Sciatic nerve (tissue), 2 donors: ENCODE measurements at regions not wholly inside any gene's neighbourhood (a gene's known extent, or its start where the extent isn't known, plus 50 kb on each side); places are given as distances from the start of the nearest gene placed in this dataset.

Experiments
- ATAC-seq: fragments of 200-7000 bp; cut with Tn5 transposase; one replicate; pipeline ENCODE4 v1.9.1; 2020; ENCODE audit warnings: mild to moderate bottlenecking, moderate library complexity
- DNase-seq: peaks from one replicate; pipeline ENCODE4 v3.0.0-alpha.2; 2020; ENCODE audit warnings: low spot score
- intact Hi-C: fragments of 100-400 bp; cut with DNase I; formaldehyde crosslinking; loops from one replicate; pipeline ENCODE4 v1.14.2; 2022
- donor health status: DM: no; HTN: no; CAD: no.
- donor health status: DM: no; HTN: no; CAD: no.

DNA sequence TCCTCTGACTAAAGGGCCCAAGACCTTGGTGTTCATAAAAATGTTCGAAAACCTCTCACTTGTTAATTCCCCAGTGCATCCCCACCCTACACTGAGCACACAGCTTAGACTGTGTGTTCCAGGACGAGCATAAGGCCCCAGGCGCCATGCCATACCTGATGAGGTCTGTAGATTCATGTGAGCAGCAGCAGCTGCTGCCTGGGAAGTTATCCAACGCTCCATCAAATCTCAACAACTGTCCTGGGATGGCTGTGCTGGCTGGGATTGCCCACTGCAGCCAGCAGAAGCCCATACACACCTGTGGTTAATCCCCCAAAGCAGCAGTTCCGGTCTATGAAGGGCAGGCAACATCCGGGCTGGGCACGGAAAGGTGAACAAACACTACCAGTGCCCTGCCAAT is 391.2 kb downstream of the IL20RB start:
- no peak for ATAC-seq
- DNase-seq: no peak

DNA sequence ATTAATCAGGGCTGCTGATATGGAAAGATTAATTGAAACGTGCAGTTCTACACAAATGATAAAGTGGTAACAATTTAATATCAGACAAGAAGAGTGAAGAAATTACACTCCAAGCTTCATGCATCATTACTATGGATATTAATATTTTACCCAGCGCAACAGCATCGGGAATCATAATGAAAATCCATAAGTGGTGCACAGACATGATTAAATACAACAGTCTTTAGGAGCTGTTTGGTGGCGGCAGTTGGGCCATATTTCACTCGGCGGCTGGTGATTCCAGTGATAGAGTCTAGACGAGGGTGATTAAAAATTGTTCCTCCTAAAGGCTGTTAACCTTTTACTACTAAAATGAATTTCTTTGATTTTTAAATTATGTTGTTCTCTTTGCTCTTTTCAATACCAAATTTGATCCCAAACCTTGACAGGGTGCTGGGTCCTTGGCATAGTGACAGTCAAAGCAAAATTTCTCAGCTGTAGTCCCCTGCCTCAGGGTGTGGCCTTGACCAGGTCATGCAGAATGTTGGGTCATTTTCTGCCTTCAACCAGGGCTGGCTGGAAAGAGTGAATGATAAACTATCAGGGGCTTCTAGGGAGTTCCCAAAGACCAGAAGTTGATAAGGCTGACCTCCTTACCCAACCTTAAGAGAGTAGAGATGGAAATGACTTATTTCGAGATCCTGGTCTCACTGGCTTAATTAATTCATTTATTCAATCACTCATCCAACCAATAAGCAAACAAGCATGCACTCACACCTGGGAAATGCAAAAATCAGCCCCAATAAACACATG is 392.0 kb downstream of the IL20RB start:
- intact Hi-C loops: no loop called here
- DNase-seq: no peak
- no peak for ATAC-seq

More for the DNA sequence above, 391.2 kb downstream of the IL20RB start:
- intact Hi-C loops: no loop called here

DNA sequence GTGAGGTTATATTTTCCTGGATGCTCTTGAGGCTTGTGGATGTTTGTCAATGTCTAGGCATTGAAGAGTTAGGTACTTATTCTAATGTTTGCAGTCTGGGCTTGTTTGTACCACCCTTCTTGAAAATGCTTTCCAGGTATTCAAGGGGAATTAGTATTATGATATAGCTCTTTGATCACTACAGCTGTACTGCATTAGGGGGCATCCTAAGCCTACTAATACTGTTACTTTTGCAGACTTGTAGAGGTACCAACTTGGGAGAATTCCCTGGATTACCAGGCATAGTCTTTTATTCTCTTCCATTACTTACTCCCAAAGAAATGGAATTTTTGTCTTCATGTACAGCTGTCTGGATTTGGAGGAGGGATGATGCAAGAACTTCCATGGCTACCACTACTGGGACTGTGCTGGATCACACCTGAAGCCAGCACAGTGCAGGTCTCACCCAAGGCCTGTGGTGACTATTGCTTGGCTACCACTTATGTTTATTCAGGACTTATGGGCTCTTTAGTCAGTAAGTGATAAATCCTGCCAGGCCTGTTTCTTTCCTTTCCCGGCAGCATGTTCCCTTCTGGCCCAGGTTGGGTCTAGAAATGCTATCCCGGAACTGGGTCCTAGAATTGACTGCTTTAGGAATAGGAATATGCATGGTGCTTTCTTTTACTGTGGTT is 402.9 kb downstream of the IL20RB start:
- DNase-seq (no peak), ATAC-seq (no peak)
- intact Hi-C loops: no loop called here

DNA sequence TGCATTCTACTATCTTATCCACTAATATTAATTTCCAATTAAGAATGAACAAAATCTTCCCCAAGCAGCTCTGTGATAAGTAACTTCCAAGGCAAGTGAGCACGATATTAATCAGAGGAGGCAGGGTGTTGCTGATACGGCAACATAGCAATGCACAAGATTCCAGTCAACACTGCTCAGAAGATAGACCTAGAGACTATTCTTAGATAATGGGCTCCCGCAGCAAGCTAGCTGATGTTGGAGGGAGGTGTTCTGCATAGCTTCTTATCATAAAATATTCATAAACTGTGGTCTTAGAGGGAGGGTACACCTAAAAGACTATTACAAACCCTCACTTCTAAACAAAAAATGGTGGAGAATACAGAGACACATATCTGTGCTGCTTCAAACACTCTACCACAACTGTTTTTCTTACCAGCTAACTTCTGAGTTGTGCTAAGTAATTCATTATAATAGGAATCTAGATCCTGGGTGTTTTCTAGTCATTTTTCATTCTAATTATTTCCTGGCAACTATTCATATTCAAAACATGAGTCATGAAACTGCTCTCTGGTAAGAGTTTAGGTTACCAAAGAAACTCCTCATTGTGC is 382.0 kb upstream of the SOX14 start:
- no peak for DNase-seq
- intact Hi-C loops: no loop called here
- no peak for ATAC-seq

DNA sequence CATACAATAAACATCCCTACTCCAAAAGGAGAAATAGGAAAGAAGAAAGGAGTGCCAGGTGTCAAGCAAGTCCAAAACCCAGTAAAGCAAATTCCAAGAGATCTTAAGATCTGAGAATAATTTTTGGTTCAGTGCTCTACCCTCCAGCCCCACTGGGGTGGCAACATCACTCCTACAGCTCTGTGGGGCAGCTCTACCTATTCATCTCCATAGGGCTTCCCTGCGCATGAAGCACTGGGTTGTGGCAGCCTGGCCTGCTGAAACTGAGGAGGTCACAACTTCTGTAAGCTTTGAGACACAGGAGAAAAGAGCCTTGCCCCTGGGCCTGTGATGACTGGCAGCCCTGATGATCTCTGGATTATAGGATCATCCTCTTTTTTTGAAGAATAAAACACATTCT is 378.2 kb upstream of the SOX14 start:
- ATAC-seq: no peak
- DNase-seq: no peak
- intact Hi-C loops: no loop called here

DNA sequence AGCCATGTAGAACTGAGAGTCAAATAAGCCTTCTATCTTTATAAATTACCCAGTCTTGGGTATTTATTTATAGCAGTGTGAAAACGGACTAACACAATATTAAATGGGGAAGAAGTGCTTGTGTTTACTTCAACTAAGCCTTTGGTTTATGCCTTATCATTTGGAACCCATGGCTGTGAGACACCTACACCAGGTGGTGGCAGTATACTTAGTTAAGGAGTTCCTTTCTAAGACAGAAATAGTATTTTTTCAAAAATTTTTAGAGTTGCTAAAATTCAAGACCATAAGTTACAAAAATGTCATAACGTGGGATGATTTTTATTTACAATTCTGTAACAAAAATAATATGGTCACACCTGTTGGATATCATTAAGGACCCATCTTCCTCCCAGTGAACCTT is 354.5 kb upstream of the SOX14 start:
- no peak for ATAC-seq
- no peak for DNase-seq
- intact Hi-C loops: no loop called here

DNA sequence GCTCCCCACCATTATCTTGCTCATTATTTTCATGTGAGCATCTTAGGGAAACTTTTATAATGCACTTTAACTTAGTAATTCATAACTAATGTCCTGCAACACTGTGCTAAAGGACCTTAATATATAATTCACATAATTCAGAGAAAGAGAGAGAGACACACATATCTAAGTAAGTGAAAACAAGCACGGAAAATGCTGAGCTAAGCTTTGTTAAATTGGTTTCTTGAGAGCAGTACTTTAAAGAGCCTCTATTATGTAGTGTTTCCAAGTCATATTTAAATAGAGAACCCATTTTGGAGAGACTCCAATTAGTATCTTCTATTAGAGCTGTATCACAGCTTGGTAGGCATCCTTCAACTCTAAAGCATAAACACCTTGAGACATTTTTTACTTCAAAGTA is 354.1 kb upstream of the SOX14 start:
- intact Hi-C loops: no loop called here
- DNase-seq (no peak), ATAC-seq (no peak)

DNA sequence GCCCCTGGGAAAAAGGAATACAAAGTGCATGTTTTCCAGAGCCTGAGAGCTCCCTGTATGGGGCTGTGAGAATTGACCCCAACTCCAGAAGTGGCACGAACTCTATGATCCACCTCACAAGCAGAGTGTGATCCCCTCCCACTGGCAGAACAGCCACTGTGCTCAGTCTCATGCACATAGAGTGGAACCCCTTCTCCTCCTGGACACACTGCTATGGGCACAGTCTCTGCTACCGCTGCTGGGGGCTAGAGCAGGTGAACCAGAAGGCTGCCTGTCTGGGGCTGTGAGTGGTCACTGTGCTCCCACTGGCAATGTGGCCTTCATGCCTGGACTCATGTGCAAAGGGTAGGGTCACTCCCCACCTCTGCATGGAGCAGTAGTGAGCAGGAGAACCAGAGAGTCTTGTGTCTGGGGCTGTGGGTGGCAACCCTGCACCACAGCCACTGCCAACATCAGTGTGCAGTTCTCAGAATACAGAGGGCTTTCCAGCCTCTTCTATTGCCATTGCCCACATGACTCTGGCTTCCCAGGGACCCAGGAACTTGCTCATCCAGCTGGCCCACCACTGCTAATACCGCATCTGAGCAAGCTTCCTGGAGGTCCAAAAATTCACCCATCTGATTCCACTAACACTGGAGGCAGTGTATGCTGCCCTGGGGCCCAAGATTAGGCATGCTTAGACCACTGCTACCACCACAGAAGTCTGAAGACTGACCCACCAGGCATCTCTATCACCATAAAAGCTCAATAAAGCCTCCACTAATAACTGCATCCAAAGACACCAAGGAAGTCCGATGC is 343.7 kb upstream of the SOX14 start:
- DNase-seq: no peak
- ATAC-seq: no peak
- intact Hi-C loops: no loop called here

DNA sequence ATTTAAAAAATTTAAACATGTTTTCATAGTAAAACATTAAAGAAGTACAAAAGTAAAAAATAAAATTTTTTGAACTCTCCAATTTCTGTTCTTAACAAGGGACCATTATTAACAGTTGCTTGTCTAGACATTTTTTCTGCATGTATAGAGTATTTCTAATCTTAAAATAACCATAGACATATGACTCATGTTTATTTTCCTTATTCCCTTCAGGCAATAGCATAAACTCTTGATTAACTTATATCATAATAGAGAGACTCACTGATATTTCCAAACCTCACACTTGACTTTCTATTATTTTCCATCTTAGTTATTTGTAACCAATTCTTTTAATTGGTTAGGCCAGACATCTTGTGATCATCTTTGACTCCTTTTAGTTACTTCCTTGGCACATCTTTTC is 325.6 kb upstream of the SOX14 start:
- no peak for ATAC-seq
- intact Hi-C loops: no loop called here

DNA sequence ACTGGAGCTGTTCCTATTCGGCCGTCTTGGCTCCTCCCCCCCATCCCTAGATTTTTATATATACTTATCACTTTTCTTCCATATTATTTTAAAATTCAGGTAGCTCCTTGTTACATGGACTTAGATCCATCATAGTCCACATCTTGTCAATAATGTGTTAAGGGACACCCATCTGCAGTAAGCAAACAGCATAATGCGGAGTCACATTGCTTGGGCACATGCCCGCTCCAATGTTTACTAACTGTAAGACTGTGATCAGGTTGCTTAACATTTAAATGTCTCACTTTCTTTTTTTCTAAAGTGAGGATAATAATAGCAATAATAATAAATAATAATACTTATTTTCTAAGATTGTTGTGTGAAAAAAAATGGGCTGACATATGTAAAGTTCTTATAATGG is 303.2 kb upstream of the SOX14 start:
- no peak for DNase-seq
- intact Hi-C loops: no loop called here
- ATAC-seq: no peak

More for the DNA sequence above, 325.6 kb upstream of the SOX14 start:
- DNase-seq: no peak

DNA sequence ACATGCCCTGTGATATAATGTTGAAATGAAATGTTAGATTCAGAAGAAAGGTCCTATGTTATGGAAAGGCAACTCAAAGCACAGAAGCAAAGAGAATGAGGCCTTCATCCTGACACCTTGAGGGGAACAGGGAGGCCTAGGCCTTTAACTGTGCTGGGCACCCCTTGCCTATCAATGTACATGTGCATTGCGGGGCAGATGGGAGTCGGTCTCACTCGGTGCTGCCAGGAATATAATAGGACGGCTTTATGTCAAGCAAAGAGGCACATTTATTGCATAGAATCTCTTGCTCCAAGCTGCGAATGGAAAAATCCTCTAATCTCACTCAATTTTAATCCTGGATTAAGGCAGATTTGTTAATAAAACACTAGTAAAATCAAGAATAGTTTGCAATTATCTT is 301.0 kb upstream of the SOX14 start:
- intact Hi-C loops: no loop called here
- DNase-seq (no peak), ATAC-seq (no peak)

DNA sequence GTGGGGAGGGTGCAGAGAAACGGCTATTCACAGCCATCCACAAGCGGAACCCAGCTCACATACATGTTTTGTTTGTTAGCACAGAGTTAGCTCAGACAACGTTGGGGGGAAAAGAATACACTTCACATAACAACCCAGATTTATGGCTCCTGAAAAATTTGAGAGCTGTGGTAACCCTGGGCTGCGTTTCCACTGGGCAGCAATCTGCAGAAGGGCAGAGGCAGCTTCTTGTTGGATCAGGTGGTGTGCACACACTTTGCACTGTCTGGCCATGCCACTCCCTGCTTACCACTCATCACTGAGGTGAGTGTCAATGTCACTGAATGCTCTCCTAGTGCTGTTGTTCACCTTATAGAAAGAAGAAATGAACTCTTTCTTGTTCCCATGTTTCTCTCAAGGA is 299.8 kb upstream of the SOX14 start:
- ATAC-seq (no peak), DNase-seq (no peak)
- intact Hi-C loops: no loop called here

DNA sequence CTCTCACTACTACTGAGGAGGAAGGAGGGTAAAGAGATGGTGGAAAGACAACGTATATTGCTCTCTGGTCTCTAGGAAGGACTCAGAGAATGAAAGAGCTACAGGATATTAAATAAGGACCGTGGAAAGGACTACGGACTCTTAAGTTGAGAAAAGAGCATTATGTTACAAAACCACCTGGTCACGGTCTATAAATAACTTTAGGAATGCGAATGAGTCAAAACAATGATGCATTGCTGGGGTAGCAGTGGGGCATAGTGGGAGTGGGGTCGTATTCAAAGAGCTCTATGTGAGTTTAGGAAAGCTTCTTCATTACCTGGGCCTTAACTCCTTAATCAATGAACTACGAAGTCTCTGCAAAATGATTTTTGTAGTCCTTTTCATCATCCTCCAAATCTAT is 295.7 kb upstream of the SOX14 start:
- DNase-seq (no peak), ATAC-seq (no peak)
- intact Hi-C loops: no loop called here

DNA sequence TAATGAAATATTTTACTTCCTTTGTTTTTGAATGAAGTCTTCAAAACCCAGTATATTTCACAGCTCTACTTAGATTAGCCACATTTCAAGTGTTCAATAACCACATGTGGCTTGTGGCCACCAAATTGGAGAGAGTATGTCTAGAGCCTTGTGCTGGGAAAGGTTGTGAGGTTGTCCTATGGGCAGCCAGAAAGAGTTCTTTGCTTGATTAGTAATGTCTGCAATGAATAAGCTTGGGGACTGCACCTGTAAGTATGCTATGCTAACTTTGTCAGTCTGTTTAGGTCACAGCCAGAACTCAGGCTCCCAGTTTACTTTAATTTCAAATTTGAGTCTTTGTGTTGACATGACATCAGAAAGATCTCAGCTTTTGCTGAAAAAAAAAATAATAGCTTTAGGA is 294.9 kb upstream of the SOX14 start:
- intact Hi-C loops: no loop called here
- ATAC-seq (no peak), DNase-seq (no peak)

DNA sequence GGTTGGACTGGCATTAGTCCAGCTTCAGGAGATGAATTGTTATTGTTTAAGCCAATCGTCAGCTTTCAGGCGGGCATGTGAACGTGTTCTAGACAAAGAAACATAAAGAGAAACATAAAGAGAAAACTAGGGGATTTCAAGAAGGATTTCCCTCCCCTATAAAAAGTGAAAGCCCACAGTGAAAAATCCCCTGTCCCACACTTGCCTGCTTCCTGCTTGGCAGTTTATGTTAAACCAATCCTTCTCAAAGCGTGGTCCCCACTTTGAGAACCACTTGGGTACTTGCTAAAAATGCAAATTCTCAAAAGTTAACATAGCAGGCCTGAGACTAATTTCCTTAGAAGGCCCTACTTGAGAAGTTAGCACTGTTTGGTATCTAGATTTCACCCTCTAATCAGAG is 293.0 kb upstream of the SOX14 start:
- DNase-seq: no peak
- intact Hi-C loops: no loop called here
- no peak for ATAC-seq

DNA sequence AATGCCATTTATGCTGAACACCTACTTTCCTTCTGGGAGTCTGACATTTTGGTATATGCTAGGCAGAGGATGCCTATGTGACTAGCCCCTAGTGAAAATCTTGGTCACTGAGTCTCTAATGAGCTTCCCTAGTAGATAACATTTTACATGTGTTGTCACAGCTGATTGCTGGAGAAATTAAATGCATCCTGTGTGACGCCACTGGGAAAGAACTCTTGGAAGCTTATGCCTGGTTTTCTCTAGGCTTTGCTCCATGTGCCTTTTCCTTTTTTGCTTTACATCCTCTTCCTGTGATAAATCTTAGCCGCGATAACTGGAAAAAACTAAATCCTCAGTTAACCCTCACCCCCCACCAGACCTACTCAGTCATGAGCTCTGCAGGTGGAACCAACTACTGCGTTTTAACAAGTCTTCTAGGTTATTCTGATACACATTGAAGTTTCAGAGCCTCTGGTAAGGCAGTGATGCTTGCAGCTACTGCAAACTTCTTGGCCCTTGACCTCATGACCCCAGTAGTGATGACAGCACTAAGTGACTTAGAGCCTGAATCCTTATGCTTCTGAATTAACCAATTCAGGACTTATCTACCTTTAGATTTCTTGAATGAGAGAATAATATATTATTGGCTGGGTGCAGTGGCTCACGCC is 292.4 kb upstream of the SOX14 start:
- no peak for ATAC-seq

DNA sequence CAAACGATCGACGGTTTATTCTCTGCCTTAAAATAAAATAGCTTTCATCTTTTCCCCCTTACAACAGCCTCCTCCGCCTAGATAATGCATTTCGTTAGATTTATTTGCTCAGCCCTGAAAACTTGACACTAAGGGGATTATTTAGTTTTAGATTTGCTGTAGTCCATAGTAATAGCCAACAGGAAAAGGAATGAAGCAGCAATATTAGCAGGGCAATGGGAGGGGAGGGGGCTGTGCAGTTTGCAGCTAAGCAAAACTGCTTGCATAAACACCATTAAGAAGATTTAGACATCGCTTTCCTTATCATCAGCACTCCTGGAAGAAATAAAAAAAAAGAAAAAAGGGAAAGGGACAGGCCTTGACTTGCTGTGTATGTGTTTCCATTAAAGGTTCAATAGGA is 286.5 kb upstream of the SOX14 start:
- ATAC-seq (no peak), DNase-seq (no peak)
- intact Hi-C loops: no loop called here

More for the DNA sequence above, 292.4 kb upstream of the SOX14 start:
- DNase-seq: no peak
- intact Hi-C loops: no loop called here

DNA sequence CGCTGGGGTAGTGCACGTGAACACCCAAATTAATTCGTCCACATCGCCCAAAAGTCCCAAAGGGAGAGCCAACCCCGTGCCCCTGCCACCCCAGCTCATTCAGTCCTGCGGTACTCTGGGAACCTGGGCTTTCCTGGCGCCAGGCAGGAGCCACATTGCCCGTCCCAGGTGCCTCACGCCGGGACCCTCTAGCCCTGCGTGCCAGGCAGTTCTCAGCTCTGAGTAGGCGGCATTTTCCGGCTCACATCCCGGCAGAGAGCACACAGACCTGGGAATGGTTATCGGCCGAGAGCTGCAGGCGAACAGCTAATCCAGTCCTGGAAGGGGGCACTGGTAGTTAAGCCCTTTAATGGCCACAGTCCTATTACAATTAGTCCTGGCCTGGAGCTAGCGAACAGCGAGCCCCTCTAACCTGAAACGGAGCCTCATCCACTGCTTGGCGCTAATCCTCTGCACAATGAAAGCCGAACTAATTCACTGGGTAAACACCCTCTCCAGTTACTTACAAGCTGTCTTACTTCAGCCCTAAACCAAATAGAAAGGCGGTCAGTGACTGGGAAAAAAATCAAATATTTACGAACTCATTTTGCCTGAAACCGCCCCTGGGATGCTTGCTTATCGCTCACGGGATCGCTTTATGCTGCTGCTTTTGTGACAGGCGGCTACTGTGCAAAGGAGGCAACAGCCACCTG is 254.6 kb upstream of the SOX14 start:
- ATAC-seq (no peak), DNase-seq (no peak)
- intact Hi-C loops: no loop called here

DNA sequence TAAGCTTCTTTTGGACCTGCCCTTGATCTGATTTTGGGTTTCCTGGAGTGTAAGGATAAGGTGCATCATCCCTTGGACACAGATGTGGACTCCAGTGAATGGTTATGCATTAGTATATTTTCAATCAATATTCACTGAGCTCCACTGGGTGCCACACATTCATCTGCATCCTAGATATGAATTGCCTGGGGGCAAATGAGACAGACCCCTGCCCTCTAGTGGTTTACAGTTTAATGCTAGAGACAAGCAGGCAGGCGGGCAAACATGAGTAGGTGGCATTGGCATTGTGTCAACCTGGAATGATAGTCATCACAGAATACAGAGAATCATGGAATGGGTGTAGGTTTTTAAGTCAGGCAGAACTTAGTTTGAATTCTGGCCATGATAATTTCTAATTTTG is 252.5 kb upstream of the SOX14 start:
- intact Hi-C loops: no loop called here
- no peak for ATAC-seq

More for the DNA sequence above, 252.5 kb upstream of the SOX14 start:
- DNase-seq: no peak
